ENCODE measurements at regions not wholly inside any gene's neighbourhood (a gene's known extent, or its start where the extent isn't known, plus 50 kb on each side); places are given as distances from the start of the nearest gene placed in this dataset.
A peak's percentile ranks its signal among the peaks of the same experiment; 100 is the strongest.
"Not testable (repeated sequence)": the region's sequence is repeated elsewhere in the genome, so short reads cannot be mapped to it uniquely, and the experiment has no call there.

DNA sequence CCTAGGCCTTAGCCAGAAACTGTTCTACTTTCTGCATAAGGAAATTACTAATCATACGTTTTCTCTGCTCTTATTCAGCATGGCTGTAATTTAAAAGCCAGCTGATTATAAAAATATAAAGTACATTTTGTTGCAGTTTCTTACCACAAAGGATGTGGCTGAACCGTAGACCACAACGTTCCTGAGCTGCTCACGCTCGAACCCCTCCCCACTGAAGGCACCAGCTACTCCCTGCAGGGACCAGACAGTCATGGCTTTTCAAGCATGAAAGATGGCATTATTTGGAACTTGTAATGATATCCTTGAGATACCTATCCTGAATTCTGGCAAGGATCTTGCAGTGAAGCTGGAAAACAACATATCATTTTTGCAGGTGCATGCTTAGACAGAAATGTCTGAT lies 91.8 kb upstream of the DMRT1 start:
- peak; percentile 65 for DNase-seq

DNA sequence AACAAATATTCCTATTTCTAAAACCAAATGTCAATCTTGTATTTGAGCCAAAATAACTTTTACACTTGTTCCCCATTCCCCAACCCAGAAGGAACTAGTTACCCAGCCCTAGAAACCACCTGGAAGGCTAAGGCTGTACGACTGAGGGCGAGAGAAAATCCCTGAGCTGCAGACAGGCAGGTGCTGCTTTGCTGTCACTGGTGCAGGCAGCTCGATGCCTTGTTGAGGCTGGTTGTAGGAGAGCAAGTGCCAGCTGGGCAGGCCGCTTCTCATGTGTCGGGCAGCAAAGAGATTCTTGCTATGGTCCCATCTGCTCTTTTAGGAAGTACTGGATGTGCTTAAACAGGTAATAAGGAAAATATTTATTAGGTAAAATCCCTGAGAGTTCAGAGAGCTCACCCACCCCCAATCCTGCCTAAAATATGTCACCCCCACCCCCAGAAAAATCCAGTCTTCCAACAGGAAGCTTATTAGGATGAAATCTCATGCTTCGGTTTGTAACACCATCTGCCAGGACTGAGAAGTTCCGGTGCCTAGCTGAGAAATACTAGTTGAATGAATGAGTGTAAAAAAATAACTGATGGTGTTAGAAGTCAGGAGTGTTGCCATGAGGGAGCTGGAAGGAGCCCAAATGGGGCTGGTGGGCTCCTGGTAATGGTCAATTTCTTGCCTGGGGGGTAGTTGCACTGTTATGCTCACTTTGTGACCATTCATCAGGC lies 91.1 kb upstream of the DMRT1 start:
- no peak for DNase-seq

DNA sequence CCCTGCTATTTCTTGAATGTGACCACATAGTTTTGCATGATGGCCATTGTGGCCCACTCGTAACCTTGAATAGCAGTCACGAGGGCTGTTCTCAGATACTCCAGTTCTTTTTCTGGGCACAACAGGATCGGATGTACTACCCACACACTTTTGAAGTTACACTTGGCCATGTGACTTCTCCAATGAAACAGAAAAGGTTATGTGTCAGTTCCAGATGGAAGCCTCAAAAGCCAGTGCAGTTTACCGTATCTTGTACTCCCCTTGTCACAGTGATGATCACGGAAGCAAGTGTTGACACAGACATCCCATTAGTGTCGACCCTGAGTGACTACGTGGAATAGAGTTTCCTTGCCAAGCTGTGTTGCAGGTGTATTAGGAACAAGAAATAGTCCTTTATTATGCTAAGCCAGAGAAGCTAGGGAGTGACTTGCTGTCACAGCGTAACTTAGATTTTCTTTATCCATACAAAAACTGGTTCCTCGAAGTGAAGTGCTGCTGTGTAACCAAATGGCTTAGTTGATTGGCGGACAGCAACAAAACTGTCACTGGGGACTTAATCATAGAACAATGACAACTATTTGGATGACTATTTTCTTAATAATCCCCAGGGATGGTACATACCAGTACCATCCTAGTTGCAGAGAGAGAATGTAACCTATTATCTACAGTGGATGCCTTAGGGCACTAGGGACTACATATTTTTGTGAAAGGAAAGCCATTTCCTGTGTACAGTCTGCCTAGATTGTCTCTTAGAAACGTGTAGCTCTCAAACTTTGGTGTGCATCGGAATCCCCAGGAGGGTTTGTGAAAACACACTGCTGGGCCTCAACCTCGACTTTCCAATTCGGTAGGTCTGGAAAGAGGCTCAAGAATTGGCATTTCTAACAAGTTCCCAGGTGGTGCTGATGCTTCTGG lies 90.1 kb upstream of the DMRT1 start:
- DNase-seq = no peak

DNA sequence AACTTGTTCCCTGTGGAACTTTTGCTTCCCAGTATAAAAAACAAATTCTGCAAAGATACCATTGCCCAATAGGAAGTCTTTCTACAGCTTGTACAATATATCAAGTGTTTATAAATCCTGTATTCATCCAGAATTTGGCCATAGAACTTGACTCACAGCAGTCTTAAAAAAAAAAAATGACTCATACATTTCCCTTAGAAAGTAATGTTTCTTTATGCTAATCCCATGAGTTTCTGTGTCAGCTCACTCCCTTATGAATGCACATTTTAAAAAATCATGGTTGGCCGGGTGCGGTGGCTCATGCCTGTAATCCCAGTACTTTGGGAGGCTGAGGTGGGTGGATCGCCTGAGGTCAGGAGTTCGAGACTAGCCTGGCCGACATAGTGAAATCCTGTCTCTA lies 89.3 kb upstream of the DMRT1 start:
- no peak for DNase-seq

DNA sequence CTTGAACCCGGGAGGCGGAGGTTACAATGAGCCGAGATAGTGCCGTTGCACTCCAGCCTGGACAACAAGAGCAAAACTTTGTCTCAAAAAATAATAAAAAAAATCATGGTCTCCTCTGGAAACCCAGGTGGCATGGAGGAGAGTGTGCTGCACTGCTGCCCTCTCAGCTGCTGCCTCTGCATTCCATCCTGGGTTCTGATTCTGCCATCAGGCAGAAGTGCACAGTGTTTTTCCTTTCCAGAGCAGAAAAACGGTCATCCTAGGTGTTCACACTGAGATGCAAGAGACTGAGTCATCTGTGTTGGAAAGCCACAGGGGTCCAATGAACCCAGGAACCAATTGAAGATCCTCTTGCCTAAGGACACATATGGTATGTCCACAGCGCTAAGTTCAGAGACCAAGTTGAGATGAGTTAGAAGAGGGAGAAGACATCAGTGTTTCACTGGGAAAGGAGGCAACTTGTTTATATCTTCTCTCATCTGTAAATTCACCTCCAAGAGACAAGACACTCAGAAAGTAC lies 88.8 kb upstream of the DMRT1 start:
- no peak for DNase-seq

DNA sequence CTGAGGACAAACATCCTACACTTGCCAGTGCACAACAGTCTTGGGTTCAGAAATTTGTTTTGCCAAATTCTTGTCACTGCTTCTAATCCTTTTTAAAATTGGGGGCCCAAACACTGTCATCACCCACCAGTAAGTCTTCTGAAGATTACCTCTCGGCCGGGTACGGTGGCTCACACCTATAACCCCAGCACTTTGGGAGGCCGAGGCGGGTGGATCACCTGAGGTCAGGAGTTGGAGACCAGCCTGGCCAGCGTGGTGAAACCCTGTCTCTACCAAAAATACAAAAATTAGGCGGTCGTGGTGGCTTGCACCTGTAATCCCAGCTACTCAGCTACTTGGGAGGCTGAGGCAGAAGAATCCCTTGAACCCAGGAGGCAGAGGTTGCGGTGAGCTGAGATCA lies 87.8 kb upstream of the DMRT1 start:
- DNase-seq = not testable (repeated sequence)

DNA sequence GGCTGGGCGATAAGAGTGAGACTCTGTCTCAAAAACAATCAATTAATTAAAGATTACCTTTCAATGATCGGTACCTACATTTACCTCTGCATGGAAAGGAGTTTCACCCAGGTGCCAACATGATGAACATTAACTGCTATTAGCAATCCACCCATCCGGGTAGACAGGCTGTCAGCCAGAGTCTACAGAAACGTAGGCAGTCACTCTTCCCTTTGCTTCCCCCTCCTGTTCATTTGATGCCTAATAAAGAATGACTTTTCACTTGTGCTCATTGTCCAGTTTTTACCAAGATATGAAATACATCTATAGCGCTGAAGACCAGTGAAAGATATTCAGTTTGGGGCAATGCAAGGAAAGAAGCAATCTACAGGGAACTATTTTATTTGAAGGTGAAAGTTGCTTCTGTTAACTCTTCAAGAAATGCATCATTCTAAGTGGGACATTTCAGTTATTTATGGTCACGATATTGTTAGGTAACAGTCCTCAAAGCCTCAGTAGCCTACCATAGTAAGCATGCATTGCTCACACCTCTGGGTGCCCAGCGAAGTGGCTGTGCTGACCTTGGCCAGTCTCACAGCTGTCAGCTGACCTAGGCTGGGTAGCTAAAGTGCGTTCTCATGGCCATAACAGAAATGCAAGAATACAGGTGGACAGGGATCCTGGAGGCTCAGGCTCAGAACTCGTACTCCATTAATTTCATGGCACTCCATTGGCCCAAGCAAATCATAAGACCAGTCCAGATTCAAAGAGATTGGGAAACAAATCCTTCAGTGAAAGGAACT lies 87.2 kb upstream of the DMRT1 start:
- DNase-seq = no peak

DNA sequence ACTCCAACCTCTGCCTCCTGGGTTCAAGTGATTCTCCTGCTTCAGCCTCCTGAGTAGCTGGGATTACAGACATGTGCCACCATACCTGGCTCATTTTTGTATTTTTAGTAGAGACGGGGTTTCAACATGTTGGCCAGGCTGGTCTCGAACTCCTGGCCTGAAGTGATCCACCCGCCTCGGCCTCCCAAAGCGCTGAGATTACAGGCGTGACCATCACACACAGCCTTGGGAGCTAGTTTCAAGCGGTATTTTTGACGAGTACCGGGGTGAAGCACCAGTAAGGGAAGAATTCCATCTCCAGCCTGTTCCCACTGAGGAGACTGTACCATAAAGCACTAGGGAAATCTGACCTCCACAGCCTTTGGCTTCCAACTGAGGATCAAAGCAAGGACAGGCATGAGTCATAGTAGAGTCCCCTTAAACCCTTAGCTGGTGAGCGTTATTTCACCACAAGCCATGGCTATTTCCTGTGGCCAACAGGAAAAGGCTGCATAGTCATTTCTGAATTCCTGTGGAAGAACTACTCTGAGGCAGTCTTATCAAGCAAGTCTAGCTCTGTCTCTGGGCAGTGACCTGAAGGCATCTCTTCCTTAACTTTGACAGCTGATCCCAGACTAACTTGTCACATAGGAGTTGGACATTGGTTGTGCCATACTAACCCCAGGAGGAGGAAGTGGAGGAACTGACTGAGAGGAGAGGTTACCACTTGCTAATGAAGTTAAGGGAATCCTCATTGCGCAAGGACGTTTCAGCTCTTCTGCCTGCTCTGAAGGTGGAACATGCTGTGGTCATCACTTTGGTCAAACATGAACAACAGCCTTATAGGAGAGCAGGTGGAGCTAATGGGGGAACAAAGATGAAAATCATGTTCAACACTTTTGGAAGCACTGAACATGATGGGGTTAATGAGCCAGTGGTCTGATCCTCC lies 85.8 kb upstream of the DMRT1 start:
- peak; percentile 63 for DNase-seq

DNA sequence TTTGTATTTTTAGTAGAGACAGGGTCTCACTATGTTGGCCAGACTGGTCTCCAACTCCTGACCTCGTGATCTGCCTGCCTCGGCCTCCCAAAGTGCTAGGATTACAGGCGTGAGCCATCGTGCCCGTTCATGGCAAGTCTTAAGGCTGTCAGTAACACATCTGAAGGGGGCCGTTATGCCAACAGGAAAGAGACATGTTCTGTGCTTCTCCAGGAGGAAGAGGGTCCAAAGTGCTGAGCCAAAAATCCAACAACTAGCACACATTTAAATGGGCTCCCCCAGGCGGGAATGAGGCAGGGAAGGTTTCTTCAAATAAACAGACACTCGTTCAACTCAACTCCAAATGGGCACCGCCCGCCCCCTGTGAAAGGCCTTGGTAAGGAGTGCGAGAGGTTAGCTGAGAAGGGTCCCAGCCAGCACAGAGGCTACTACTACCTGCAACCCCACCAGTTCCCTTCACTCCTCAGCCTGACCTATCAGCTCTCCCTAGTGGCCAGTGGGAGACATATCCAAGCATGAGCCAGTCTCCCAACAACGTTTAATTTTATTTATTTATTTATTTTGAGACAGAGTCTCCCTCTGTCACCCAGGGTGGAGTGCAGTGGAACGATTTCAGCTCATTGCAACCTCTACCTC lies 84.1 kb upstream of the DMRT1 start:
- DNase-seq = peak; percentile 27

DNA sequence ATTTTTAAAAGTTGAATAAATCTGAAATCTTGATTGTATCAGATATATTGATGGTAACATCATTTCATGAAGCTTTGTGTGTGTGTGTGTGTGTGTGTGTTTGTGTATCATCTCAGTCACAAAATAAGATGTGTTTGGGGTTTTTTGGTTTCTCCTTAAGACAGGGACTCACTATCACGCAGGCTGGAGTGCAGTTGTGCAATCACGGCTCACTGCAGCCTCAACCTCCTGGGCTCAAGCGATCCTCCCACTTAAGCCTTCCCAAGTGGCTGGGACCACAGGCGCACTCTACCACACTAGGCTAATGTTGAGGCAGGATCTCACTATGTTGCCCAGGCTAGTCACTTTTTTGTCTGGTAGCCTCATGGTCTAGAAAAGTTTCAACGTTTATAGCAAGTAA lies 83.4 kb upstream of the DMRT1 start:
- DNase-seq = no peak

DNA sequence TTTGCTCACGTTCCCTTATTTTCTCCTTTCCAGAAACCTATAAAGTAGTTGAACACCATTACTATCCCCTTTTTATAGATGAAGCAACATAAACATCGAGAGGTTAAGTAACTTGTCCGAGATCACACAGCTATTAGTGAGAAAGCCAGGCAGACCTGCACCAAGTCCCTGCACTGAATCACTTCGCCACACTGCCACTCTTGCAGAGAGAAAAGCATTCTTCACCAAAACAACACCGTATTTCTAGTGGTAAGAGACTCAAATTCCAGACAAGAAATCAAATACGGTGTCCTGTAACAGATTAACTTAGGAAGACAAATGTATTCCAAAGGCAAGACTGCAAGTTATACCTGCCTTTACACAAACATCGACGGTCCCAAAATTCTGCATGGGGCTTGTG lies 82.0 kb upstream of the DMRT1 start:
- no peak for DNase-seq

DNA sequence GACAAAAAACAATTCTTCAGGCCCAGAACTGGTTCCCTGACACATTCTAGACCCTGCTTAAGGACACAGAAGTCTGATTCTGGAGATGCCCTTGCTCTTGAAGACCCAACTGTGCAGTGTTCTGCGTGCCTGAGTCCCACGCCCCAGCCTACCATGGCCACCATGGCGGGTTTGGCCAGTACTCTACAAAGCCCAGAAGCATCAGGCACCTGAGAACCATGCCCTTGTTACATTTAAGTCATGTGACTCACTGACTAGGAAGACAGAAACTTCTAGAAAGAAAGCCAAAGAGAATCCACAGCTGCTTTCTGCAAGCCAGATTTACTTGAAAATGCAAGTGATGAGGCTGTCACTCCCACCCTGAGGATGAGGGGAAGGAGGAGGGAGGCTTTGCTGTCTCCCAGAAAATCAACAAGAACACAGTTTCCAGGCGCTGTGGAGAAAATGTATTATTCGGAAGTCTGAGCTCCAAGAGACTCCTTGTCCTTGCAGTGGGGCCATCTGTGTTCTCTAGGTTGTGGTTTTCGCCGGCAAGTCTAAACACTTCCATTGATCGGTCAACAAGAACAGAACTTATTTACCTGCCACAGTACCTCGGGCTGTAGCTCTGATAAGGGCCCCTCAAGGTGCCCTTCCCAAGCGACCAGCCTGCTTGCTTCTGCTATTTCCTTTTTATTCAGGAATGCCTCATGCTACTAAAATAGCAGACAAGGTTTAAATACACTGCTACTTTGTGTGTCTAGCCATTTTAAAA lies 81.3 kb upstream of the DMRT1 start:
- no peak for DNase-seq

DNA sequence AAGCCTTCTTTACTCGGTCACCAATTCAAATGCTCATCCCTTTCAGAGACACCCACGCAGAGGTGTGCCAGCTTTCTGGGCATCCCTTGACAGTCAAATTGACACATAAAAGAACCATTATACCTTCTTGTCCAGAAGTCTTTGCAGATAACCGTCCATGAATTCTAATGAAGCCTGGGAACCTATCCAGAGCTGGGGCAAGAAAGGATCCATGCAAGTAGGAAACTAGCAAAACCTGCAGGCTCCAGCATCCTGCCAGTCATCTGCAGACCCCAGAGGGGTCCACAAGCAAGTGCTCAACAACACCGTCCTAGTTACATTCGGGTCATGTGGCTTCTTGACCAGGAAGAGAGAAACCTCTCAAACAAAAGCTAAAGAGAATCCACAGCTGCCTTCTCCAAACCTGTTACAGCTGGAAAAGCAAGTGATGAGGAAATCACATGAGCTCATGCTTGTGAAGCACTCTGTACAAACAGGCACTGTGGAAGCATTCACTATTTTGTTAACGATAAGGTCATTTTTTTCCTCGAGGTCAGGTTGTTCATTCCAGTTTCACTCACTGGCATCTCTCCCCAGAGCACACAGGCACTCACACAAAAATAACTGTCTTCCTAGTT lies 80.2 kb upstream of the DMRT1 start:
- no peak for DNase-seq

DNA sequence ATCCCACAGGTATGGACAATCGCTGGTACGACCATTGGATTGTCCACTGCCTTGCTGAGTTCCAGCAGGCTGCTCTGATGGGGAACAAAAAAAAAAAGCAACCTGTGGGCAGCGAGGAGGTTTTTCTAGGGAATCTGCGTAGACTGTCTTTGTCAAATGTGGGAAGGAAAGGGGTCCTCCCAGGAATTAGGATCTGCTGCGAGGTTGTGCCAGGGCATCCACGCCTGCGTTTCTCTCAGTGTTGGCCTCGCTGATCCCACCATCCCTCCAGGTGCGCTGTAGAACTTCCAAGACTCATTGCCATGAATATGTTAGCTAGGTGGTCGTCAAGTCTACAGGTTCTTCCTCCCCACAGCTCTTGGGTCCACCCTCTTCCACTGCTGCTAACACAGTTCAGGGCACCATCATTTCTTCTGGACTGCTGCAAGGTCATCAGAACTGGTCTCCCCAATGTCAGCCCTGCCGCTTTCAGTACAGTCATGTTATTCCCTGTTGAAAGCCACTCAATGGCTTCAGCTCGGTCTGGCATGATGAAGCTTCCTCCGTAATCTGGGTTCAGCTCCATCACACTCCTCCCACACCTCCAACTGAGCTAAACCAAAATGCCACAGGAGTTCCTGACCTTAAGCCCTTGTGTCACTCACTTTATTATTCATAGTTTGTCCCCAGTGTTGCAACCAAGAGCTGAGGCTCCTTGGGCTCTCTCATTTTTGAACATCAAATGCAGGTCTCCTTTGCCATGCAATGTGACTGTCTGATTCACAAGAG lies 79.5 kb upstream of the DMRT1 start:
- DNase-seq = no peak

DNA sequence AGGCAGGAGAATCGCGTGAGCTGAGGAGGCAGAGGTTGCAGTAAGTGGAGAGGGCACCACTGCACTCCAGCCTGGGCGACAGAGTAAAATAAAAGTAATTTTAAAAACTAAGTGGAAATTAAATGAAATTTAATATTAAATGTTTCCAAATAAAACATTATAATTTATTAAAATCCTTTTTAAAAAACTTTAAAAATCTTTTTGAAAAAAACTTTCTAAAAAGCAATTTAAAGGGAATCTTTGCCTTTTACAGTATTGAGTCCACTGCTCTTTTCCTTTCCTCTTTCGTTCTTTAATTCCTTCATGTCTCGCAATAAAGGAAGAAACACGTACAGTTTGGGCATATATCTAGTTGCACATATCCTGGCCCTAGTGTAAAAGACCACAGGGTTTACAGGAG lies 77.8 kb upstream of the DMRT1 start:
- DNase-seq = no peak

DNA sequence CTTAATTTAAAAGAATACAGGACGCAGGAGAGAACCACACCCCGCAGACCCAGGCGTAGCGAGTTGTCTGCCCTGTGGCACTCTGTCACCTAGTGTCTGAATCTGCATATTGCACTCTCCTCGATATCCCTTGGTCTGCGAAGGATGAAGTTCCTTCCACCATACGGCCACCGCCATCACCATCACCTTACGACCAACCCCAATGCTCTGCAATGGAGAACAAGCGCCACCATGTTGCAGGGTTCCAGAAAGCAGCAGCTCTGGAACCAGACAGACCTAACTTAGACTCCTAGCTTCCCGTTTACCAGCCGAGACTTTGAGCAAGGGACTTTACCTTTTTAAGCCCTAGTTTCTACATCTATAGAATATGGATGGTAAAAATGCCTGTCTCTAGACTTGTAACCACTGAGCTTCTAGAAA lies 77.4 kb upstream of the DMRT1 start:
- DNase-seq = no peak

DNA sequence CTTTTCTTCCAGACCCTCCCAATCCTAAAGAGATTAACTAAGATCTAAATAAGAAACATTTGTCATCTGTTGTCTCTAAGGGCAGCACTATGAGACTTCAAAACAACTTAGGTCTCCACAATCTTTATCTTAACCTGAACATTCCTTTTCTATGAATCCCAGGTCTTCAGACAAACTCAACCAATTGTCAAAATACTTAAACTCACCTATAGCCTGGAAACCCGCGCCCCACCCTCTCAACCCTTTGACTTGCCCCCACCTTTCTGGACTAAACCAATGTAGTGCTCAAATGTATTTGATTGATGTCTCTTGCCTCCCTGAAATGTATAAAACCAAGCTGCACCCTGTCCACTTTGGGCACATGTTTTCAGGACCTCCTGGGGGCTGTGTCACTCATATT lies 76.5 kb upstream of the DMRT1 start:
- DNase-seq = no peak

DNA sequence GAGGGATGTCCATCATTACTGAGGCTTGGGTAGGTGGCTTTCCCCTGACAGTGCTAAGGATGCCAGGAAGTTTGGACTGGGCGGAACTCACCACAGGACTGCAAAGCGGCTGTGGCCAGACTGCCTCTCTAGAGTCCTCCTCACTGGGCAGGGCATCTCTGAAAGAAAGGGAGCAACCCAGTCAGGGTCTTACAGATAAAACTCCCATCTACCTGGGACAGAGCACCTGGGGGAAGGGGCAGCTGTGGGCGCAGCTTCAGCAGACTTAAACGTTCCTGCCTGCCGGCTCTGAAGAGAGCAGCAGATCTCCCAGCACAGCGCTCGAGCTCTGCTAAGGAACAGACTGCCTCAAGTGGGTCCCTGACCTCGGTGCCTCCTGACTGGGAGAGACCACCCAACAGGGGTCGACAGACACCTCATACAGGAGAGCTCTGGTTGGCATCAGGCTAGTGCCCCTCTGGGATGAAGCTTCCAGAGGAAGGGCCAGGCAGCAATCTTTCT lies 74.4 kb upstream of the DMRT1 start:
- DNase-seq = not testable (repeated sequence)

DNA sequence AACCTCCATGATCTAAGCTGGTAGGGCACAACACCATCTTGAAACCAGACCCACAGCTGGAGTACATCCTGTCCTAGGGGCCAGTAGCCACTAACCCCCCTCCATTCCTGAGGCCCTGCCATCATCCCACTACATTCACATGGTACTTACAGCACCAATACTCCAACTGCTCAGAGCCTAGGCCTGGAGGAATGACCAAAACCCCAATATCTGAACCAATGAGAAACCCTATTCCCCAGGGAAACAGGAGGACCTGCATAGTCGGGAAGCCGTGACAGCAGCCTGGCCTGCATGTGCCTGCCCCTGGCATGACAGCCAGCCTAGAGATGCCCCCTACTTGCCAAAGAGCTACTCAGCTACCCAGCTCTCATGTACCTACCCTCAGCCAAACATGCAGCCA lies 65.4 kb upstream of the DMRT1 start:
- DNase-seq = no peak

Data from NK-92 treated with Interleukin-12 subunit alpha and Interleukin-12 subunit beta, amount 100 ng/mL, for 24 hours (cell line).